ENCODE measurements at regions not wholly inside any gene's neighbourhood (a gene's known extent, or its start where the extent isn't known, plus 50 kb on each side); places are given as distances from the start of the nearest gene placed in this dataset.

DNA sequence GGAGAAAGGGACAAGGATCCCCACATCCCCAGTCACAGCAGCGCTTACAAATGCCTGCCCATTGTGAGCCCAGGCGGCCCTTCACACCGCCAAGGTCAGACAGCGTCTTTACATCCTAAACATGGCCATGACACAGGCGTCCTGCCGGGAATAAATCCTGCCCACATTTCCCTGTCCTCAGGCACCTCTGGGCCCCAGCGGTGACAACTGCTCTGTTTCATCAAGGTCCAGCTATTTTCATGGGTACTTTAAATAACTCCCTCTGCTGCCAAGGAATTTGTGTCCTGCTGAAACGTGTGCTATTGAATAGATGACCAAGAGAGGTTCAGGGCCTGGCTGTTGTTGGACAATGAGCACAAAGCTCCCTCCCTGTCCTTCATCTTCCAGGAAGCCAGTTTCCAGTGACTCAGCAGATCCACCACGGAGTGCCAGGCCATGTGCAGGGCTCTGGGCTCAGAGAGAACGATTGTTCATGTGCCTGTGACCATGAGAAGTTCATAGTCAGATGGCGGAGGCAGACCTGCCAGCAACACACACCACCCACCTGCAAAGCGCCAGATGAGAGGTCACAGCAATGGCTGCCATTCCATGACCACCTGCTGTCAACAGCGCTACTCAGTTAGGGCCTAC, 195.8 kb downstream of the MATN1 start:
- TF ChIP-seq PATZ1 (CRISPR knock-in tag; IDR thresholded peaks at IDR 0.05; ENCODE audit: borderline replicate concordance) (no peak), ZNF565 (CRISPR knock-in tag; conservative IDR thresholded peaks at IDR 0.05; ENCODE audit: low read depth) (no peak), SNAI2 (CRISPR knock-in tag; IDR thresholded peaks at IDR 0.05) (no peak), ARNTL (CRISPR knock-in tag; IDR thresholded peaks at IDR 0.05; ENCODE audit: borderline replicate concordance, low read depth) (no peak), ESRRG (CRISPR knock-in tag; IDR thresholded peaks at IDR 0.05) (no peak), TCF4 (CRISPR knock-in tag; IDR thresholded peaks at IDR 0.05; ENCODE audit: borderline replicate concordance) (no peak), ZNF8 (CRISPR knock-in tag; IDR thresholded peaks at IDR 0.05) (no peak)
- TF ChIP-seq, protein P1, sequence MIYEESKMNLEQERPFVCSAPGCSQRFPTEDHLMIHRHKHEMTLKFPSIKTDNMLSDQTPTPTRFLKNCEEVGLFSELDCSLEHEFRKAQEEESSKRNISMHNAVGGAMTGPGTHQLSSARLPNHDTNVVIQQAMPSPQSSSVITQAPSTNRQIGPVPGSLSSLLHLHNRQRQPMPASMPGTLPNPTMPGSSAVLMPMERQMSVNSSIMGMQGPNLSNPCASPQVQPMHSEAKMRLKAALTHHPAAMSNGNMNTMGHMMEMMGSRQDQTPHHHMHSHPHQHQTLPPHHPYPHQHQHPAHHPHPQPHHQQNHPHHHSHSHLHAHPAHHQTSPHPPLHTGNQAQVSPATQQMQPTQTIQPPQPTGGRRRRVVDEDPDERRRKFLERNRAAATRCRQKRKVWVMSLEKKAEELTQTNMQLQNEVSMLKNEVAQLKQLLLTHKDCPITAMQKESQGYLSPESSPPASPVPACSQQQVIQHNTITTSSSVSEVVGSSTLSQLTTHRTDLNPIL (CRISPR knock-in tag; IDR thresholded peaks at IDR 0.05; ENCODE audit: low read depth), result no peak
- TF ChIP-seq, protein P2, sequence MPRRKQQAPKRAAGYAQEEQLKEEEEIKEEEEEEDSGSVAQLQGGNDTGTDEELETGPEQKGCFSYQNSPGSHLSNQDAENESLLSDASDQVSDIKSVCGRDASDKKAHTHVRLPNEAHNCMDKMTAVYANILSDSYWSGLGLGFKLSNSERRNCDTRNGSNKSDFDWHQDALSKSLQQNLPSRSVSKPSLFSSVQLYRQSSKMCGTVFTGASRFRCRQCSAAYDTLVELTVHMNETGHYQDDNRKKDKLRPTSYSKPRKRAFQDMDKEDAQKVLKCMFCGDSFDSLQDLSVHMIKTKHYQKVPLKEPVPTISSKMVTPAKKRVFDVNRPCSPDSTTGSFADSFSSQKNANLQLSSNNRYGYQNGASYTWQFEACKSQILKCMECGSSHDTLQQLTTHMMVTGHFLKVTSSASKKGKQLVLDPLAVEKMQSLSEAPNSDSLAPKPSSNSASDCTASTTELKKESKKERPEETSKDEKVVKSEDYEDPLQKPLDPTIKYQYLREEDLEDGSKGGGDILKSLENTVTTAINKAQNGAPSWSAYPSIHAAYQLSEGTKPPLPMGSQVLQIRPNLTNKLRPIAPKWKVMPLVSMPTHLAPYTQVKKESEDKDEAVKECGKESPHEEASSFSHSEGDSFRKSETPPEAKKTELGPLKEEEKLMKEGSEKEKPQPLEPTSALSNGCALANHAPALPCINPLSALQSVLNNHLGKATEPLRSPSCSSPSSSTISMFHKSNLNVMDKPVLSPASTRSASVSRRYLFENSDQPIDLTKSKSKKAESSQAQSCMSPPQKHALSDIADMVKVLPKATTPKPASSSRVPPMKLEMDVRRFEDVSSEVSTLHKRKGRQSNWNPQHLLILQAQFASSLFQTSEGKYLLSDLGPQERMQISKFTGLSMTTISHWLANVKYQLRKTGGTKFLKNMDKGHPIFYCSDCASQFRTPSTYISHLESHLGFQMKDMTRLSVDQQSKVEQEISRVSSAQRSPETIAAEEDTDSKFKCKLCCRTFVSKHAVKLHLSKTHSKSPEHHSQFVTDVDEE (CRISPR knock-in tag; IDR thresholded peaks at IDR 0.05), result no peak
- TF ChIP-seq, protein P3, sequence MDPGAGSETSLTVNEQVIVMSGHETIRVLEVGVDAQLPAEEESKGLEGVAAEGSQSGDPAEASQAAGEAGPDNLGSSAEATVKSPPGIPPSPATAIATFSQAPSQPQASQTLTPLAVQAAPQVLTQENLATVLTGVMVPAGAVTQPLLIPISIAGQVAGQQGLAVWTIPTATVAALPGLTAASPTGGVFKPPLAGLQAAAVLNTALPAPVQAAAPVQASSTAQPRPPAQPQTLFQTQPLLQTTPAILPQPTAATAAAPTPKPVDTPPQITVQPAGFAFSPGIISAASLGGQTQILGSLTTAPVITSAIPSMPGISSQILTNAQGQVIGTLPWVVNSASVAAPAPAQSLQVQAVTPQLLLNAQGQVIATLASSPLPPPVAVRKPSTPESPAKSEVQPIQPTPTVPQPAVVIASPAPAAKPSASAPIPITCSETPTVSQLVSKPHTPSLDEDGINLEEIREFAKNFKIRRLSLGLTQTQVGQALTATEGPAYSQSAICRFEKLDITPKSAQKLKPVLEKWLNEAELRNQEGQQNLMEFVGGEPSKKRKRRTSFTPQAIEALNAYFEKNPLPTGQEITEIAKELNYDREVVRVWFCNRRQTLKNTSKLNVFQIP (CRISPR knock-in tag; IDR thresholded peaks at IDR 0.05; ENCODE audit: borderline replicate concordance, low read depth), result no peak
